Astrocyte (in vitro differentiated cells and primary cell): ENCODE measurements at regions not wholly inside any gene's neighbourhood (a gene's known extent, or its start where the extent isn't known, plus 50 kb on each side); places are given as distances from the start of the nearest gene placed in this dataset.
"Not testable (repeated sequence)": the region's sequence is repeated elsewhere in the genome, so short reads cannot be mapped to it uniquely, and the experiment has no call there.

ENCODE experiments used
- DNase-seq: peaks from one replicate; pipeline ENCODE4 v3.0.0-alpha.2; 2010; ENCODE audit warnings: low read depth
- FAIRE-seq: peaks from 2 replicates; lab custom pipeline; 2011; peaks lifted over from hg19 to GRCh38; lab: Jason Lieb, UNC
- H2AFZ ChIP-seq: 2 replicates; pipeline ENCODE4 v1.6.0; 2012; ENCODE audit warnings: low read depth, low read length, inconsistent platforms
- H3K27ac ChIP-seq: 2 replicates; pipeline ENCODE4 v1.5.1; 2011; ENCODE audit warnings: low read depth, low read length, inconsistent platforms
- H3K27me3 ChIP-seq: 2 replicates; pipeline ENCODE4 v1.6.0; 2011; ENCODE audit warnings: low read length, inconsistent platforms; ENCODE audit not compliant: insufficient read depth
- H3K36me3 ChIP-seq: 2 replicates; pipeline ENCODE4 v1.5.1; 2011; ENCODE audit warnings: low read length, inconsistent platforms; ENCODE audit not compliant: insufficient read depth
- H3K4me1 ChIP-seq: 2 replicates; pipeline ENCODE4 v1.5.1; 2011; ENCODE audit warnings: low read length, inconsistent platforms; ENCODE audit not compliant: insufficient read depth
- H3K4me2 ChIP-seq: 2 replicates; pipeline ENCODE4 v1.6.0; 2012; ENCODE audit warnings: low read length, inconsistent platforms
- H3K4me3 ChIP-seq: 2 replicates; pipeline ENCODE4 v1.5.1; 2011; ENCODE audit warnings: low read depth, mild to moderate bottlenecking, low read length, inconsistent platforms; ENCODE audit not compliant: insufficient read depth
- H3K79me2 ChIP-seq: 2 replicates; pipeline ENCODE4 v1.6.0; 2012; ENCODE audit warnings: mild to moderate bottlenecking, low read length, inconsistent platforms; ENCODE audit not compliant: insufficient read depth
- H3K9ac ChIP-seq: 2 replicates; pipeline ENCODE4 v1.6.0; 2012; ENCODE audit warnings: mild to moderate bottlenecking, low read length, inconsistent platforms
- H3K9me3 ChIP-seq: 2 replicates; pipeline ENCODE4 v1.5.1; 2012; ENCODE audit warnings: low read depth, mild to moderate bottlenecking, low read length, inconsistent platforms; ENCODE audit not compliant: insufficient read depth
- H4K20me1 ChIP-seq: 2 replicates; pipeline ENCODE4 v1.6.0; 2012; ENCODE audit warnings: low read length, inconsistent platforms; ENCODE audit not compliant: insufficient read depth
- H3K27ac Mint-ChIP-seq: one replicate; pipeline ENCODE4 v1.8.0; 2021; ENCODE audit warnings: mild to moderate bottlenecking, mixed read lengths; ENCODE audit not compliant: unreplicated experiment
- H3K27me3 Mint-ChIP-seq: one replicate; pipeline ENCODE4 v1.8.0; 2021; ENCODE audit warnings: low read depth, mixed read lengths; ENCODE audit not compliant: unreplicated experiment
- H3K36me3 Mint-ChIP-seq: one replicate; pipeline ENCODE4 v1.8.0; 2021; ENCODE audit warnings: low read depth, mixed read lengths; ENCODE audit not compliant: unreplicated experiment
- H3K4me1 Mint-ChIP-seq: one replicate; pipeline ENCODE4 v1.8.0; 2021; ENCODE audit warnings: low read depth, mixed read lengths; ENCODE audit not compliant: unreplicated experiment
- H3K4me3 Mint-ChIP-seq: one replicate; pipeline ENCODE4 v1.8.0; 2021; ENCODE audit warnings: mild to moderate bottlenecking, moderate library complexity, mixed read lengths; ENCODE audit not compliant: unreplicated experiment
- H3K9me3 Mint-ChIP-seq: one replicate; pipeline ENCODE4 v1.8.0; 2021; ENCODE audit warnings: mild to moderate bottlenecking, mixed read lengths; ENCODE audit not compliant: unreplicated experiment
- EZH2 ChIP-seq: IDR thresholded peaks from 2 replicates; pipeline ENCODE4 v1.6.1; 2012; ENCODE audit warnings: mild to moderate bottlenecking, low read length, inconsistent platforms; ENCODE audit not compliant: insufficient read depth
- TF ChIP-seq, protein P1 (sequence below): IDR thresholded peaks from 2 replicates; pipeline ENCODE4 v1.5.1; 2011; ENCODE audit warnings: low read depth, mild to moderate bottlenecking, inconsistent platforms, low read length, moderate library complexity; ENCODE audit not compliant: insufficient read depth

DNA sequence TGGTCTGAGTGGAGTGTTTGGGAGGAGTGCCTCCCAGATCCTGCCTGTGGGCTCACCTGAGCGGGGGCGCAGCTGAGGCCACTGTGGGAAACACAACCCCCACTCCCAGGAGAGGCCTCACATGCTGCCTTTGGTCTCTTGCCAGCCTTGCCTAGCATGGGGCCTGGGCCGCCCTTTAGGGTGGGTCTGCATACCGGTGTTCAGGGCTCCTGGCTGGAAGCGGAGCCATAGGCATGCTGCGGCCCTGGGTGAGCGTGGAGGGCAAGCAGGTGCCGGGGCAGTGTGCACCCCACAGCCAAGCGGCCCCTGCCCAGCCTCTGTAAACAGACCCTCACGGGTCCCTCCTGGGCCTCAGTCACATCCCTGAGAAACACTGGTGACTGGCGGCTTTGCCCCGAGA lies 255.3 kb downstream of the ANKRD30B start:
- H3K9me3 Mint-ChIP-seq, H3K36me3 ChIP-seq, H2AFZ ChIP-seq, H3K36me3 Mint-ChIP-seq, H3K4me1 ChIP-seq, H3K4me1 Mint-ChIP-seq, H3K27me3 ChIP-seq, H3K27ac ChIP-seq, FAIRE-seq, H3K9ac ChIP-seq, H3K9me3 ChIP-seq, H3K4me2 ChIP-seq, H3K4me3 Mint-ChIP-seq, H3K4me3 ChIP-seq, H3K79me2 ChIP-seq, DNase-seq, H3K27ac Mint-ChIP-seq, H4K20me1 ChIP-seq, H3K27me3 Mint-ChIP-seq: not testable (repeated sequence)

DNA sequence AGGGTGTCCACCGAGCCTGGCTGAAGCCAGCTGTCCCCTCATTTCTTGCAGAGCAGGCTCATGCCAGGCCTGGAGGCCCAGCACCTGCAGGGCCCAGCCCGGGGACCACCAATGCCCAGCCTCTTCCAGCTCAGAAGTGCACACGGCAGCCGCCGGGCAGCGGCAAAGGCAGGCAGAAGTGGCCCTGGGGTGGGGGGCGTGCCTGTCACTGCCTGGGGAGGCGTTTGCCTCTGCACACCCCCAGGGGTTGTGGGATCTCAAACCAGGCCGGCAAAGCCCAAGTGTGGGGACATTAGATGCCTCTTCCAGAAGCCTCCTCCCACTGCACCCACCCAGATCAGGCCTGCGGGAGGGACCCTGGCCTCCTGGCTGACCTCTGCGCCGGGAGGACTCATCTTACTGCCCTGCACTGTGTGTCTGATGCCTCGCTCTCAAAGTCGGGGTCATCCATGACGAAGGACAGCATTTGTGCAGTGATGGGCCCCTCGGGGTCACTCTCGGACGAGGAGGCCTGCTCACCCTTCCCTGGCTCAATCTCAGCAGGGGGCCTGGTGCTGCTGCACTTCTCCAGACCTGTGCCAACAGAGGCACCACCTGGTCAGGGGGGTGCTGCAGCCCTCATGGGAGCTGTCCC lies 255.8 kb downstream of the ANKRD30B start:
- H3K79me2 ChIP-seq, H3K27me3 Mint-ChIP-seq, H3K4me3 Mint-ChIP-seq, H3K4me1 Mint-ChIP-seq, H3K9ac ChIP-seq, H4K20me1 ChIP-seq, H3K4me3 ChIP-seq, H3K27me3 ChIP-seq, H3K9me3 ChIP-seq, H3K4me1 ChIP-seq, H3K36me3 ChIP-seq, H3K36me3 Mint-ChIP-seq, H3K9me3 Mint-ChIP-seq, H3K27ac ChIP-seq, H3K27ac Mint-ChIP-seq, DNase-seq, H3K4me2 ChIP-seq, FAIRE-seq, H2AFZ ChIP-seq: not testable (repeated sequence)

DNA sequence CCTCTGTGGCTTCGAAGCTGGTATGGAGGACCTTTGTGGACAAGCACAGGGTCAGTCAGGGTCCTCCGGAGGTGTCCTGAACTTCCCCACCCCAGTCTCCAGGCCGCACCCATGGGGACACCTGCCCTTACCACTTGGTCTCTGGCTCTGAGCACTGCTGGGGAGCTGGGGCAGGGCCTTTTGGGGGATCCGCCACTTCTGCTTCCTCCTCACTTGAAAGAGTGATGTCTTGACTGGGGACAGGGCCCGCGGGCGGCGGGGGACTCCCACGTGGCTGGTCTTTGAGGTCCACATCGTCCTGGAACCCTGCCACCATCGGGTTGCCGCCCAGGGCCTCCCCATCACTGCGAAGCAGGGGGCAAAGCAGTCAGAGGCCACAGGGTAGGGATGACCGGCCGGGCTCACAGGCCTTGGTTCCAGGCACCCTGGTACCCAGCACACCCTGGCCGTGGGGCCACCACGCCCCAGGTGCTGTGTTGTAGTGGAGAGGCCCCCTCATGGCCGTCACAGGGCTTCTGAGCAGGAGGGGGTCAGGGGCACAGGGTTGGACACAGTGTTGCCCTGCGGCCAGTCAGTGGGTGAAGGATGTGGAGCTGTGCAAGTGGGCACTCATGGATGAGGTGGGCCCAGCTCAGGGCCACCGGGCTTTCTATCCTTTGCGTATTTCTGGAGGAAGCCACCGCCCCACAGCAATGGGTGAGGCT lies 256.4 kb downstream of the ANKRD30B start:
- H3K27me3 ChIP-seq, H3K4me1 Mint-ChIP-seq, H3K27me3 Mint-ChIP-seq, H3K79me2 ChIP-seq, H3K9me3 Mint-ChIP-seq, H3K27ac ChIP-seq, H3K27ac Mint-ChIP-seq, DNase-seq, H4K20me1 ChIP-seq, H3K36me3 ChIP-seq, H3K4me3 ChIP-seq, H3K9ac ChIP-seq, H3K9me3 ChIP-seq, H3K4me1 ChIP-seq, H3K4me3 Mint-ChIP-seq, H3K4me2 ChIP-seq, H2AFZ ChIP-seq, H3K36me3 Mint-ChIP-seq, FAIRE-seq: not testable (repeated sequence)

DNA sequence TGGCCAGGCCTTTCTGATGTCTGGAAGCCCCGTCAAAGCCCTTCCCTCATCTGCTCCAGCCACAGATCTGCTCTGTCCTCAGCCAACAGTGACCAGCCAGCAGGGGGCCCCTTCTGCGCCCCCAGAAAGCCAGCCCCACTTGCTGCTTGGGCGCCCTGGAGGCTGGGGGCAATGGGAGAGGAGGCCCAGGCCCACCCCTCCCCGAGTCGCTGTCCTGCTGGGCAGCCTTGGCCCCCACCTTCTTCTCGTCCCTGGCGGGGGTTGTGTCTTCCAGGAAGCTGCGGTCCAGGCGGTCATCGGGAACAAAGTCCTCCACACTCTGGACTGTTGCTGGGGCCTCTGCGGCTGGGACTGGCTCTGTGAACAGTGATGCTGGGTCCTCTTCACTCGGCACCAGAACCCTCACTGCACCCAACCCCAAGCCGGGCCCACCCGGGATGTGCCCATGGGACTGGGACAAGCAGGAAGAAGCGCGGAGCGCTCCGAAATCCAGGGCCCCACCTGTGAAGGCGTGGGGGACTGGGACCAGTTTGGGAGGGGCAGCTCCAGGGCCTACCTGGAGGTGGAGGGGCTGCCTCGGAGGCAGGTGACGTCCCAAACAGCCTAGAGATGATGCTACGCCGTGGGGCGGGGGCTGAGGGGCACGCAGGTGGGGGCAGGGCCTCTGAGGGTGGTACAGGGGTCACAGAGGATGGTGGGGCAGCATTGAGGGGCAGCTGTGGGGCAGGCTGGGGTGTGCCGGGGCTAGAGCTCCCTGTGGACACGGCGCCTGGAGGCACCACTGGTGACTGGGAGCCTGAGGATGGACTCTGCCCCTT lies 257.6 kb downstream of the ANKRD30B start:
- no peaks in the 10 kb centered on the region for H3K4me1 Mint-ChIP-seq
- no peak overlapping the region for H3K4me3 Mint-ChIP-seq
- H3K36me3 ChIP-seq, result no peaks in the 10 kb centered on the region
- H3K27me3 ChIP-seq, result no peaks in the 10 kb centered on the region
- DNase-seq (no peak), FAIRE-seq (no peak)
- H3K4me2 ChIP-seq, result no peak overlapping the region
- no peaks in the 10 kb centered on the region for H4K20me1 ChIP-seq
- H3K9ac ChIP-seq, result no peak overlapping the region
- no peak overlapping the region for H3K27ac Mint-ChIP-seq
- H3K27ac ChIP-seq, result no peak overlapping the region
- TF ChIP-seq EZH2, result no peak
- TF ChIP-seq, protein P1, sequence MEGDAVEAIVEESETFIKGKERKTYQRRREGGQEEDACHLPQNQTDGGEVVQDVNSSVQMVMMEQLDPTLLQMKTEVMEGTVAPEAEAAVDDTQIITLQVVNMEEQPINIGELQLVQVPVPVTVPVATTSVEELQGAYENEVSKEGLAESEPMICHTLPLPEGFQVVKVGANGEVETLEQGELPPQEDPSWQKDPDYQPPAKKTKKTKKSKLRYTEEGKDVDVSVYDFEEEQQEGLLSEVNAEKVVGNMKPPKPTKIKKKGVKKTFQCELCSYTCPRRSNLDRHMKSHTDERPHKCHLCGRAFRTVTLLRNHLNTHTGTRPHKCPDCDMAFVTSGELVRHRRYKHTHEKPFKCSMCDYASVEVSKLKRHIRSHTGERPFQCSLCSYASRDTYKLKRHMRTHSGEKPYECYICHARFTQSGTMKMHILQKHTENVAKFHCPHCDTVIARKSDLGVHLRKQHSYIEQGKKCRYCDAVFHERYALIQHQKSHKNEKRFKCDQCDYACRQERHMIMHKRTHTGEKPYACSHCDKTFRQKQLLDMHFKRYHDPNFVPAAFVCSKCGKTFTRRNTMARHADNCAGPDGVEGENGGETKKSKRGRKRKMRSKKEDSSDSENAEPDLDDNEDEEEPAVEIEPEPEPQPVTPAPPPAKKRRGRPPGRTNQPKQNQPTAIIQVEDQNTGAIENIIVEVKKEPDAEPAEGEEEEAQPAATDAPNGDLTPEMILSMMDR, result no peak
- H3K9me3 Mint-ChIP-seq, result peaks cover 6% of the 10 kb centered on the region
- H3K27me3 Mint-ChIP-seq, result peaks cover 4% of the 10 kb centered on the region
- no peaks in the 10 kb centered on the region for H3K79me2 ChIP-seq
- no peak overlapping the region for H2AFZ ChIP-seq
- no peaks in the 10 kb centered on the region for H3K4me1 ChIP-seq
- H3K4me3 ChIP-seq, result no peak overlapping the region
- H3K36me3 Mint-ChIP-seq, result no peaks in the 10 kb centered on the region
- H3K9me3 ChIP-seq, result peaks cover 3% of the 10 kb centered on the region

DNA sequence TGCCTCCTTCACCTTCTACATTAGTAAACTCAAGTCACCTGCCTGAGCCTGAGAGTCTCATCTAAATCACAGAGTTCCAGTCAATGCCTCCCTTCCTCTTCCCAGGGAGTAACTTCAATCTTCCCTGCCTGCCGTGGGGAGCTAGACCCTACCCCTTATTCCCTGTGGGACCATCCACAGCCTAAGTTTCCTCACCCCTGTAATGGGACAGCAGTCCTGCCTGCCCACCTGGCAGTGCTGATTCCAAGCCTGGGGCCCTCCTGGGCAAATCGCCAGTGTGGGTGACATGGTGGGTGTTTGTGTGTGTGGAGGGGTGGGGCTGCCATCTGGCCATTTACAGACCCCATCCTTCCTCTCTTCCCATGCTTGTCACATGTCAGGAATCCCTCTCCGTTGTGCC lies 258.6 kb downstream of the ANKRD30B start:
- not testable (repeated sequence) for H3K27me3 ChIP-seq, H3K9me3 Mint-ChIP-seq, H3K27ac ChIP-seq, H3K36me3 Mint-ChIP-seq, H3K9ac ChIP-seq, H3K36me3 ChIP-seq, FAIRE-seq, H4K20me1 ChIP-seq, H2AFZ ChIP-seq, DNase-seq, H3K4me1 ChIP-seq, H3K27ac Mint-ChIP-seq, H3K4me3 Mint-ChIP-seq, H3K9me3 ChIP-seq, H3K4me3 ChIP-seq, H3K27me3 Mint-ChIP-seq, H3K4me1 Mint-ChIP-seq, H3K4me2 ChIP-seq, H3K79me2 ChIP-seq
